ENCODE measurements at regions not wholly inside any gene's neighbourhood (a gene's known extent, or its start where the extent isn't known, plus 50 kb on each side); places are given as distances from the start of the nearest gene placed in this dataset.
"Not testable (repeated sequence)": the region's sequence is repeated elsewhere in the genome, so short reads cannot be mapped to it uniquely, and the experiment has no call there.

- H3K36me3 ChIP-seq, result no peaks in the 10 kb centered on the region
- 90 to 91% methylated on average over 2 of the region's 2 CpGs; no CpG with 5 or more reads in 2 of the 4 donors for WGBS, 4 donors
These were observed 104.2 kb downstream of the HSFY1 start for GRCh38 chrY:18650746-18651145.

DNA sequence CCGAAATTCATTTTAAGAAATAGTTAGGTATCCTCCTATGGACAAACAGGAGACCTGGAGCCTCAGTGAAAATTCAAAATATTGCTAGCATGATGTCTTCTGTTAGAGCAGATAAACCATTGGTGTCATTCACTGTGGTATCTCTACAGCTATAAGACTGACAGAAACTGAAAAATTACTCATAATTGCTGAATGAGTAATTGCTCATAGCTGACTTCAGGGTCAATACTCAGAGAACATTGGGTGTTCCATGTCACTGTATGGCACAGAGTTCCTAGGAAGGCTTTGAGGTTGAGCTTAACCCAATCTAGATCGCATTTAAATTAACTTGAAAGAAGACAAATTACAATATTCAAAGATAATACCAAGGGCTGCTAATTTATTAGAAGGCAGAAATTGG, 109.0 kb downstream of the HSFY2 start:
- Histone ChIP-seq H3K4me1 (no peaks in the 10 kb centered on the region), H3K36me3 (no peaks in the 10 kb centered on the region), H3K27ac (no peak overlapping the region), H3K9me3 (no peaks in the 10 kb centered on the region), H3K4me3 (no peak overlapping the region), H3K27me3 (no peaks in the 10 kb centered on the region)
- TF ChIP-seq, protein P1, sequence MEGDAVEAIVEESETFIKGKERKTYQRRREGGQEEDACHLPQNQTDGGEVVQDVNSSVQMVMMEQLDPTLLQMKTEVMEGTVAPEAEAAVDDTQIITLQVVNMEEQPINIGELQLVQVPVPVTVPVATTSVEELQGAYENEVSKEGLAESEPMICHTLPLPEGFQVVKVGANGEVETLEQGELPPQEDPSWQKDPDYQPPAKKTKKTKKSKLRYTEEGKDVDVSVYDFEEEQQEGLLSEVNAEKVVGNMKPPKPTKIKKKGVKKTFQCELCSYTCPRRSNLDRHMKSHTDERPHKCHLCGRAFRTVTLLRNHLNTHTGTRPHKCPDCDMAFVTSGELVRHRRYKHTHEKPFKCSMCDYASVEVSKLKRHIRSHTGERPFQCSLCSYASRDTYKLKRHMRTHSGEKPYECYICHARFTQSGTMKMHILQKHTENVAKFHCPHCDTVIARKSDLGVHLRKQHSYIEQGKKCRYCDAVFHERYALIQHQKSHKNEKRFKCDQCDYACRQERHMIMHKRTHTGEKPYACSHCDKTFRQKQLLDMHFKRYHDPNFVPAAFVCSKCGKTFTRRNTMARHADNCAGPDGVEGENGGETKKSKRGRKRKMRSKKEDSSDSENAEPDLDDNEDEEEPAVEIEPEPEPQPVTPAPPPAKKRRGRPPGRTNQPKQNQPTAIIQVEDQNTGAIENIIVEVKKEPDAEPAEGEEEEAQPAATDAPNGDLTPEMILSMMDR (IDR thresholded peaks at IDR 0.05), result no peak
- no peak for TF ChIP-seq POLR2A (IDR thresholded peaks at IDR 0.05)
- ATAC-seq (no peak), DNase-seq (no peak)
- 47 to 49% methylated on average over 2 of the region's 2 CpGs; no CpG with 5 or more reads in 2 of the 4 donors for WGBS, 4 donors
- intact Hi-C loops (cut with DNase I), result no loop called here

More at GRCh38 chrY:18650746-18651145, 104.2 kb downstream of the HSFY1 start:
- no peaks in the 10 kb centered on the region for H3K9me3 ChIP-seq
- H3K4me3 ChIP-seq, result no peak overlapping the region
- intact Hi-C loops (cut with DNase I), result no loop called here
- H3K27ac ChIP-seq, result no peak overlapping the region
- no peak for ATAC-seq
- H3K4me1 ChIP-seq, result no peaks in the 10 kb centered on the region
- no peak for TF ChIP-seq POLR2A (IDR thresholded peaks at IDR 0.05)
- TF ChIP-seq, protein P1 (IDR thresholded peaks at IDR 0.05), result no peak
- no peak for DNase-seq
- H3K27me3 ChIP-seq, result no peaks in the 10 kb centered on the region

- 21 to 26% methylated on average over 6 of the region's 6 CpGs; no CpG with 5 or more reads in 2 of the 4 donors for WGBS, 4 donors
These were observed 103.7 kb downstream of the HSFY2 start for GRCh38 chrY:18669790-18670189.

GRCh38 chrY:18671970-18672369, 101.6 kb downstream of the HSFY2 start:
- intact Hi-C loops (cut with DNase I), result no loop called here
- Histone ChIP-seq H3K4me3 (no peak overlapping the region), H3K9me3 (no peaks in the 10 kb centered on the region), H3K27me3 (no peaks in the 10 kb centered on the region), H3K4me1 (no peaks in the 10 kb centered on the region), H3K36me3 (no peaks in the 10 kb centered on the region), H3K27ac (no peak overlapping the region)
- no peak for ATAC-seq
- no peak for DNase-seq
- TF ChIP-seq, protein P1 (IDR thresholded peaks at IDR 0.05), result no peak
- no peak for TF ChIP-seq POLR2A (IDR thresholded peaks at IDR 0.05)
- 74 to 76% methylated on average over 4 of the region's 4 CpGs; no CpG with 5 or more reads in 2 of the 4 donors for WGBS, 4 donors

More at GRCh38 chrY:18669790-18670189, 103.7 kb downstream of the HSFY2 start:
- Histone ChIP-seq H3K4me1 (no peaks in the 10 kb centered on the region), H3K27me3 (no peaks in the 10 kb centered on the region), H3K4me3 (no peak overlapping the region), H3K27ac (no peak overlapping the region), H3K9me3 (no peaks in the 10 kb centered on the region), H3K36me3 (no peaks in the 10 kb centered on the region)
- TF ChIP-seq, protein P1 (IDR thresholded peaks at IDR 0.05), result peak in 6 of 12 donors; percentile 12 to 37 (median 30)
- TF ChIP-seq POLR2A (IDR thresholded peaks at IDR 0.05), result no peak
- no peak for ATAC-seq
- DNase-seq, result no peak
- intact Hi-C loops (cut with DNase I), result no loop called here

GRCh38 chrY:18686027-18686426, 87.5 kb downstream of the HSFY2 start:
- H3K27ac ChIP-seq; DNase-seq; ATAC-seq; H3K36me3 ChIP-seq; H3K27me3 ChIP-seq; intact Hi-C loops (cut with DNase I); H3K4me1 ChIP-seq; H3K9me3 ChIP-seq; H3K4me3 ChIP-seq: not testable (repeated sequence)
- WGBS, 4 donors, result no CpG with 5 or more reads among the region's 1 CpG

GRCh38 chrY:18688362-18688761, 85.2 kb downstream of the HSFY2 start:
- WGBS, 4 donors, result no CpG with 5 or more reads among the region's 6 CpGs
- H3K36me3 ChIP-seq; H3K4me1 ChIP-seq; H3K9me3 ChIP-seq; H3K27ac ChIP-seq; intact Hi-C loops (cut with DNase I); DNase-seq; H3K4me3 ChIP-seq; H3K27me3 ChIP-seq; ATAC-seq: not testable (repeated sequence)

DNA sequence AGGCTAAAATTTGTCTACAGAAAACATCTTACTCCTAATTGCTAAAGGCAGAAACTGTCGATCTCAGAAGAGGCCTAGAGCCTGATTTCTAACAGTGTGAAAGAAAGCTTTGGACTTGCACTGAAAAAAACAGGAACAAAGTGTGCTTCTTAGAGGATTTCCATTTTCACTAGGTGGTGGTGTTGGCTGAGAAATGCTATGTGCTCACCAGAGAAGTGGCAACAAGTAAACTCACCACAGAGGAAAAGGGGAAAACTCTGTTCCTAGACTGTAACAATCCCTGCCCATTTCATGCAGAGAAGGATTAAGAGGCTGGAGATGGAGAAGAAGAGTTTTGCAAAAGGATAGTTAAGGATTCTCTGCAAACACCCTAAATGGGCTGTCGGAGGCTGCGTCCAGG, 84.1 kb downstream of the HSFY2 start:
- H3K4me1 ChIP-seq; H3K27me3 ChIP-seq; H3K4me3 ChIP-seq; DNase-seq; intact Hi-C loops (cut with DNase I); H3K9me3 ChIP-seq; ATAC-seq; H3K27ac ChIP-seq; H3K36me3 ChIP-seq: not testable (repeated sequence)
- no CpG with 5 or more reads among the region's 3 CpGs for WGBS, 4 donors
